ENCODE measurements at regions not wholly inside any gene's neighbourhood (a gene's known extent, or its start where the extent isn't known, plus 50 kb on each side); places are given as distances from the start of the nearest gene placed in this dataset.

DNA sequence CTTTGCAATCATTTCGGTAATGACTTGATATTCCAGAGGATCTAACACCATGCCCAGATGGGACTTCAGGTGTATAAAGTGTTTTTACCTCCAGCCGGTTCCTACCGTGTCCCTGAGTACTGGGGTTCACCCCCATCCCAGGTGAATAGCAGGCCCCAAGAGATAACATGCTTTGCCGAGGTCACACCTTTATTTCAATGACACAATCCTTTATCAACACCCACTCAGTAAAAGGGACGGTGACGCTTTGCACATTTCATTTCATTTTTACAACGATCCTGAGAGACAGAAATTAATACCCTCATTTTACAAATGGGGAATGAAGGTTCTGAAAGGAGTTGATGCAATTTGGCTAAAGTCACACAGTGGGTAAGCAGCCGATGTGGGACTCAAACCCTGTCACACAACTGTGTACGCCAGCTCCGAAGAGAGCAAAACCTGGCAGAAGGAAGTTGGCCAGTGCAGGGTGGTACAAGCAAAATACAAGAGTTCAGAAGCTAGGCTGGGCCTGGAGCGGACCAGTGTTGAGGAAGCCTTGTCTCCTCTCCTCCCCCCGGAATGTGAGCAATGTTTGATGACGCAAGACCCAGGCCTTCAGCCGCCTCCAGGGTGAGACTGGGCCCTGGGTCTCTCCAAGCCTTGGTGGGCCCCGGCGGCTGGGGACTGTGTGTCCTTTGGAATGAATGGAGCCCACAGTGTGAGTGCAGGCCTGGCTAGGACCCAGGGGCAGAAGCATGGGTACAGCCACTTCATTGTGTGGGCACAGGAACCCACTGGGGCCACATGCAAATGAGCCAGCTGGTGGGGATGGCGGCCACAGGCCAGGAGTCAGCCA, 139.6 kb upstream of the MYCN start:
- Histone ChIP-seq H3K4me1 (ENCODE audit: control insufficient read depth in 3 of 3, insufficient read depth in 2 of 3, low read depth in 1 of 3, low read length in 2 of 3) (peaks cover 0 to 31% (median 0%) of the 10 kb centered on the region in 3 donors), H3K27me3 (ENCODE audit: control insufficient read depth in 3 of 3, insufficient read depth in 3 of 3, low read length in 3 of 3) (no peaks in the 10 kb centered on the region), H3K9me3 (ENCODE audit: control insufficient read depth in 2 of 2, insufficient read depth in 1 of 2, low read depth in 1 of 2, low read length in 1 of 2) (no peaks in the 10 kb centered on the region), H3K36me3 (ENCODE audit: control insufficient read depth in 3 of 3, insufficient read depth in 2 of 3, low read depth in 1 of 3, low read length in 3 of 3) (no peaks in the 10 kb centered on the region), H3K27ac (ENCODE audit: low read depth in 1 of 3, low read length in 2 of 3) (no peak overlapping the region), H3K4me3 (ENCODE audit: low read depth in 1 of 3, low read length in 3 of 3) (no peak overlapping the region)
- DNase-seq (peak in 1 of 2 donors; percentile 46), FAIRE-seq (no peak)
- whole genome bisulfite sequencing, 3 donors: 71 to 82% (median 75%) methylated on average over 17 of the region's 17 CpGs

DNA sequence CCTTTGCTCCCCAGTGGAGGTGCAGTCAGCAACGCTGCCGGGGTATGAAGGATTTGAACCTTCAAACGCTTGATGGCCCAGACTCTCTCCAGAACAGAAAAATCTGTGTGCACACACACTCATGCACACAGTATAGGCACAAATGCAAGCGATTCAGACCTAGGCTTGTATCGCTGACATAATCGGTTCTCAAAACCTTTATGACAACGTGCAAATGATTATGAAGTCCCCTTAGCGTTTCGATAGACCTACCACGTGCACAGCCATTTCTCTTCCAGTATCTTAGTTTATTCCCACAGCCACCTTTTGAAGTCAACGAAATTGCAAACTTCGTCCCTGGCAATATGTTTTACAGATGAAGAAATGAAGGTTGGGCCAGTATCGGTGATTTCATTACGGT, 138.9 kb upstream of the MYCN start:
- DNase-seq: no peak
- WGBS, 3 donors: 95 to 97% (median 95%) methylated on average over 14 of the region's 14 CpGs
- no peak for FAIRE-seq

DNA sequence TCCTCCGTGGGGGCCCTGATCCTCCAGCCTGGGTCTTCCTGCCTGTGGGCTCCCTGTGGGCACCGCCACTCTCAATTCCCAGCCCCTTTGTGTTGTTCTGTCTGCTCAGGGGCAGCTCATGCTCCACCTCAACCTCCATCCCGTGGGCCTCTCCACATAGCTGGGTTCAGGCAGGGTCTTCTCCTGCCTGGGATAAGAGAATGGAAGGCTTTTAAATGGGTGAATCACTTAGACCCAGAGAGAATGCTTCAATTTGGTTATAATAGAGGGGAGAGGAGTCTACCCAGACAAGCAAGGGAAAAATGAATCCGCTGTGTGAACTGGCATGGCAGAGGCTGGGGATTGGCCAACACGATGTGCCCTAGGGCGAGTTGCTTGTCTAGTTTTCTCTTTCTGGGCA, 138.4 kb upstream of the MYCN start:
- no peaks in the 10 kb centered on the region for H3K9me3 ChIP-seq (ENCODE audit: control insufficient read depth in 2 of 2, insufficient read depth in 1 of 2, low read depth in 1 of 2, low read length in 1 of 2)
- H3K27me3 ChIP-seq (ENCODE audit: control insufficient read depth in 3 of 3, insufficient read depth in 3 of 3, low read length in 3 of 3): no peaks in the 10 kb centered on the region
- H3K27ac ChIP-seq (ENCODE audit: low read depth in 1 of 3, low read length in 2 of 3): no peak overlapping the region
- no peak for FAIRE-seq
- no peak for DNase-seq
- peaks cover 0 to 29% (median 0%) of the 10 kb centered on the region in 3 donors for H3K4me1 ChIP-seq (ENCODE audit: control insufficient read depth in 3 of 3, insufficient read depth in 2 of 3, low read depth in 1 of 3, low read length in 2 of 3)
- H3K36me3 ChIP-seq (ENCODE audit: control insufficient read depth in 3 of 3, insufficient read depth in 2 of 3, low read depth in 1 of 3, low read length in 3 of 3): no peaks in the 10 kb centered on the region
- WGBS, 3 donors: 85 to 89% (median 87%) methylated on average over 6 of the region's 6 CpGs
- H3K4me3 ChIP-seq (ENCODE audit: low read depth in 1 of 3, low read length in 3 of 3): no peak overlapping the region

More for the DNA sequence above, 138.9 kb upstream of the MYCN start:
- Histone ChIP-seq H3K36me3 (ENCODE audit: control insufficient read depth in 3 of 3, insufficient read depth in 2 of 3, low read depth in 1 of 3, low read length in 3 of 3) (no peaks in the 10 kb centered on the region), H3K4me1 (ENCODE audit: control insufficient read depth in 3 of 3, insufficient read depth in 2 of 3, low read depth in 1 of 3, low read length in 2 of 3) (peaks cover 0 to 31% (median 0%) of the 10 kb centered on the region in 3 donors), H3K27ac (ENCODE audit: low read depth in 1 of 3, low read length in 2 of 3) (no peak overlapping the region), H3K27me3 (ENCODE audit: control insufficient read depth in 3 of 3, insufficient read depth in 3 of 3, low read length in 3 of 3) (no peaks in the 10 kb centered on the region), H3K4me3 (ENCODE audit: low read depth in 1 of 3, low read length in 3 of 3) (no peak overlapping the region), H3K9me3 (ENCODE audit: control insufficient read depth in 2 of 2, insufficient read depth in 1 of 2, low read depth in 1 of 2, low read length in 1 of 2) (no peaks in the 10 kb centered on the region)

DNA sequence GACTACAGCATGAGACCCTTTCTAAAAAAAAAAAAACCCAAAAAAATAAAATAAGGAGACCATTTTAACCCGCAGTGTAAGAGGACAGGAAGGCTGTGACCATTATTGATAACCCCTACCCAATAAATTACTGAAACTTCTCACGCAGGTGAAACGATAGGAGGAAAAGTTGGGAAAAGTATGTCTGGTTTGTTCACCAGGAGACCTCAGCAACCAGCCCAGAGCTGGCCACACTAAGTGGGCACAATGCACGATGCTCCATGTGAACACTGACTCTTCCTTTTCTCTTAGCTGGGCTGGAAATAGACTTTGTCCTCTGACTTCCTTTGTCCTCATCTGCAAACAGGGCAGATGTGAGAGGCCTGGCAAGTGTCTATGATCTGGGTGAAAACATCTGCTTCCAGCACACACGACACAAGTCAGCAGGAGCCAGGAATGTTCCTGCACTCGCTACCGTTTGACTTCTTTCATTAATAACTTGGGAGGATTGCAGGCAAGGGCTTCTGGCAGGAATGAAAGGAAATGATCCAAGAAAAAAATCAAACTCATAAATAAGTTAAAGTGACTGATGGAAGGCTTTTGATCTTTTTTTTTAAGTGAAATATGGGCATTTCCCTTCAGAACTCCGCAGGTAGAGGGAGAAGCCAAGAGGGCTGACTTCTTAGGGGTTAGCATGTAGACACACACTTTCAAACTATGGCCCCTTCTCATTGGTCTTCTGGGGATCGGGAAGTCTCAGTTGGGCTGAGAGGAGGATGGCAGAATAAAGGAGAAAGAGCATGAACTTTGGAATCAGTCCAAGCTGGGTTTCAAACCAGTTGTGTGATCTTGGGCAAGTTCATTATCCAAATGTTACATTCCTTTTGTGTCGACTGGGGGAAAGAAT, 137.4 kb upstream of the MYCN start:
- H3K27ac ChIP-seq (ENCODE audit: low read depth in 1 of 3, low read length in 2 of 3): no peak overlapping the region
- DNase-seq (no peak), FAIRE-seq (no peak)
- H3K4me3 ChIP-seq (ENCODE audit: low read depth in 1 of 3, low read length in 3 of 3): no peak overlapping the region
- no peaks in the 10 kb centered on the region for H3K9me3 ChIP-seq (ENCODE audit: control insufficient read depth in 2 of 2, insufficient read depth in 1 of 2, low read depth in 1 of 2, low read length in 1 of 2)
- WGBS, 3 donors: 53 to 62% (median 61%) methylated on average over 10 of the region's 10 CpGs
- H3K27me3 ChIP-seq (ENCODE audit: control insufficient read depth in 3 of 3, insufficient read depth in 3 of 3, low read length in 3 of 3): no peaks in the 10 kb centered on the region
- no peaks in the 10 kb centered on the region for H3K36me3 ChIP-seq (ENCODE audit: control insufficient read depth in 3 of 3, insufficient read depth in 2 of 3, low read depth in 1 of 3, low read length in 3 of 3)
- H3K4me1 ChIP-seq (ENCODE audit: control insufficient read depth in 3 of 3, insufficient read depth in 2 of 3, low read depth in 1 of 3, low read length in 2 of 3): peaks cover 0 to 25% (median 0%) of the 10 kb centered on the region in 3 donors

DNA sequence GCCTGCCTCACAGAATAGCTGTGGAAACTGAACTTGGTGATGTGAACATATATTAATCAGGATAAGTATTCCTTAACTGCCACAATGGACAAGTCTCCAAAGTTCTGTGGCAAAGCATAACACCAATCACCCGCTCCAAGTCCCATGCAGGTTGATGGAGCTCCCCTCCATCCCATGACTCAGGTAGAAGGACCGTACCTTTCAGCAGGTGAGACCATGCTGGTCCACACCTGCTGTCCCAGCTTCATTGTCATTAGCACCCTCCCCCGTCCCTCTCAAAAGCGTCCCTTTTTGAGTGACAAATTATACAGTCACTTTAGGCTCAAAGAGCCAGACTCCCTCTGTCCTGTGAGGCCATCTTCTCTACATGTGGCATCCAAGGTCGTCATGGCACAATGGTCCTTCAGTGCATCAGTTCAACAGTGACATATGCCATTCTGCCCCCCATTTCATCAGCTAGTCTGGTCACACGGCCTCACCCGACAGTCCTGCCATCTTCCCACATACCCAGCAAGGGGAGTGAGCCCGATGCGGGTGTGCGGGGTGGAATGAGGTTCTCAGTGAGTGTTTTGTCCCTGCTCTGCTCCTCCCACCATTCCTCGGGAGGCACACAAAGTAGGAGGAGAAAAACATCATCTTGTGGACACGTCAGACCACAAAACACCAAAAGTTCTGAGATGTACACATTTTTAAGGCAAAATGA, 136.7 kb upstream of the MYCN start:
- Histone ChIP-seq H3K36me3 (ENCODE audit: control insufficient read depth in 3 of 3, insufficient read depth in 2 of 3, low read depth in 1 of 3, low read length in 3 of 3) (no peaks in the 10 kb centered on the region), H3K4me3 (ENCODE audit: low read depth in 1 of 3, low read length in 3 of 3) (no peak overlapping the region), H3K27me3 (ENCODE audit: control insufficient read depth in 3 of 3, insufficient read depth in 3 of 3, low read length in 3 of 3) (no peaks in the 10 kb centered on the region), H3K27ac (ENCODE audit: low read depth in 1 of 3, low read length in 2 of 3) (no peak overlapping the region), H3K4me1 (ENCODE audit: control insufficient read depth in 3 of 3, insufficient read depth in 2 of 3, low read depth in 1 of 3, low read length in 2 of 3) (peaks cover 0 to 25% (median 0%) of the 10 kb centered on the region in 3 donors), H3K9me3 (ENCODE audit: control insufficient read depth in 2 of 2, insufficient read depth in 1 of 2, low read depth in 1 of 2, low read length in 1 of 2) (no peaks in the 10 kb centered on the region)
- 89 to 90% (median 89%) methylated on average over 12 of the region's 12 CpGs for WGBS, 3 donors
- FAIRE-seq (no peak), DNase-seq (no peak)

DNA sequence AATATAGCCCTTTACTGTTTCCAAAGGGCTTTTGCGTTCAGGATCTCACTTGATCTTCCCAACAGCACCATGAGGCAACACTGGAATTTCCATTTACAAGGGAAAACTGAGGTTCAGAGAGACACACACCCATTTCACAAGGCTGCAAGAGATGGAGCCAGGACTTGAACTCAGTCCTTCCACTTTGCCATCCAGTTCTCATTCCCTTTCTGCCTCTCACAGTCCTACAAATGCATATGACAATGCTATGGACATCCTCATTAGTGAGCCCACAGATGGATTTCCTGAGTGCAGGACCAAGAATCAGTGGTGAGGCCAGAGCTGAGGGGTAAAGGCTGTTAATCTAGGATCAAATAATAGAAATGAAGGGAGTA, 136.1 kb upstream of the MYCN start:
- 86 to 94% (median 92%) methylated on average over 1 of the region's 1 CpG for WGBS, 3 donors
- no peak overlapping the region for H3K4me3 ChIP-seq (ENCODE audit: low read depth in 1 of 3, low read length in 3 of 3)
- no peak for FAIRE-seq

DNA sequence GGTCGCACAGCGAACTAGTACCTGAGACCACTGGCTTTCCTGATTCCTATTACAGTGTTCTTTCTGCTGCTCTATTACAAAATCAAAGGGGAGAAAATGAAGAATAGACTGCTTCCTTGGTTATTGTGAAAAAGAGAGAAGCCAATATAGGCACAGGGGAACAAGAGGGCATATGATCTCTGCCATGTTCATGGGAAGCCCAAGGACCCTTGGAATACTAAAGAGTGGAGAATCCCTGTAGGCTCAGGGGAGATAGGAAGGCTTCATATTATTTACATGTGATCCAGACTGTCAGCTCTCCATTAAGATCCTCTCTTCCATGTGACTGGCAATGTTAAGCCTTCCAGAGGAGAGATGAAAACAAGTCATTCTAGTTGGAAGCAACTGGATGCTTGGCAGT, 135.7 kb upstream of the MYCN start:
- Histone ChIP-seq H3K4me3 (ENCODE audit: low read depth in 1 of 3, low read length in 3 of 3) (no peak overlapping the region), H3K36me3 (ENCODE audit: control insufficient read depth in 3 of 3, insufficient read depth in 2 of 3, low read depth in 1 of 3, low read length in 3 of 3) (no peaks in the 10 kb centered on the region), H3K4me1 (ENCODE audit: control insufficient read depth in 3 of 3, insufficient read depth in 2 of 3, low read depth in 1 of 3, low read length in 2 of 3) (peaks cover 0 to 20% (median 0%) of the 10 kb centered on the region in 3 donors), H3K27me3 (ENCODE audit: control insufficient read depth in 3 of 3, insufficient read depth in 3 of 3, low read length in 3 of 3) (no peaks in the 10 kb centered on the region), H3K27ac (ENCODE audit: low read depth in 1 of 3, low read length in 2 of 3) (no peak overlapping the region), H3K9me3 (ENCODE audit: control insufficient read depth in 2 of 2, insufficient read depth in 1 of 2, low read depth in 1 of 2, low read length in 1 of 2) (no peaks in the 10 kb centered on the region)
- no peak for FAIRE-seq
- WGBS, 3 donors: 94 to 100% (median 97%) methylated on average over 2 of the region's 2 CpGs
- no peak for DNase-seq

More for the DNA sequence above, 136.1 kb upstream of the MYCN start:
- H3K27ac ChIP-seq (ENCODE audit: low read depth in 1 of 3, low read length in 2 of 3): no peak overlapping the region
- H3K27me3 ChIP-seq (ENCODE audit: control insufficient read depth in 3 of 3, insufficient read depth in 3 of 3, low read length in 3 of 3): no peaks in the 10 kb centered on the region
- no peaks in the 10 kb centered on the region for H3K9me3 ChIP-seq (ENCODE audit: control insufficient read depth in 2 of 2, insufficient read depth in 1 of 2, low read depth in 1 of 2, low read length in 1 of 2)
- H3K4me1 ChIP-seq (ENCODE audit: control insufficient read depth in 3 of 3, insufficient read depth in 2 of 3, low read depth in 1 of 3, low read length in 2 of 3): peaks cover 0 to 21% (median 0%) of the 10 kb centered on the region in 3 donors
- H3K36me3 ChIP-seq (ENCODE audit: control insufficient read depth in 3 of 3, insufficient read depth in 2 of 3, low read depth in 1 of 3, low read length in 3 of 3): no peaks in the 10 kb centered on the region
- DNase-seq: no peak

DNA sequence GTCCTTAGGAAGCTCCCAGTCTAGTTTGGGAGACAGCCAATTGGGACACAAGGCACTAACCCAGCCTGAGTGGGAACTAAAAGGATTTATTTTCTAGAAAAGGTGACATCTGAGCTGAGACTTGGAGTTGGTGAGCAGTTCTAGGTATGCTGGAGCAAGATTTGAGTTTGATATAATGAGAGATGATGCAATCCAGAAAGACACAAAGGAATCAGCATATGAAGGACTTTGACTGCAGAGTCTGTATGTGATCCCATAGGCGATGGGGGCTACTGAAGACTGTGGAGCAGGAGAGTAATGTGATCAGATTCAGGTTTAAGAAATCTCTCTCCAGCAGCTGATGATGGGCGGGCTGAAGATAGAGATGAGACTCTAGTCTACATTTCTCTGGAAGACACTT, 135.1 kb upstream of the MYCN start:
- no peak for FAIRE-seq
- Histone ChIP-seq H3K9me3 (ENCODE audit: control insufficient read depth in 2 of 2, insufficient read depth in 1 of 2, low read depth in 1 of 2, low read length in 1 of 2) (no peaks in the 10 kb centered on the region), H3K27me3 (ENCODE audit: control insufficient read depth in 3 of 3, insufficient read depth in 3 of 3, low read length in 3 of 3) (no peaks in the 10 kb centered on the region), H3K36me3 (ENCODE audit: control insufficient read depth in 3 of 3, insufficient read depth in 2 of 3, low read depth in 1 of 3, low read length in 3 of 3) (no peaks in the 10 kb centered on the region), H3K4me1 (ENCODE audit: control insufficient read depth in 3 of 3, insufficient read depth in 2 of 3, low read depth in 1 of 3, low read length in 2 of 3) (peaks cover 0 to 19% (median 0%) of the 10 kb centered on the region in 3 donors), H3K27ac (ENCODE audit: low read depth in 1 of 3, low read length in 2 of 3) (no peak overlapping the region), H3K4me3 (ENCODE audit: low read depth in 1 of 3, low read length in 3 of 3) (no peak overlapping the region)
- 82 to 89% (median 84%) methylated on average over 2 of the region's 2 CpGs for WGBS, 3 donors
- DNase-seq: no peak

All from small intestine (tissue), 7 donors.